Endothelial cell of umbilical vein (primary cell): ENCODE measurements at regions not wholly inside any gene's neighbourhood (a gene's known extent, or its start where the extent isn't known, plus 50 kb on each side); places are given as distances from the start of the nearest gene placed in this dataset.

Source experiments
- BruUV-seq: library from RNA; stranded (reverse); fragments of 400-500 nt; replicated peaks from 2 replicates; lab custom pipeline; 2021; lab: Mats Ljungman, UMichigan
- CTCF ChIA-PET: fragments of 300-600, 350-600 bp; sonication (Branson Sonifier 250); formaldehyde crosslinking; loops from one replicate; lab custom pipeline; 2021; ENCODE audit warnings: antibody characterized with exemption, inconsistent platforms; lab: Charles Lee
- POLR2A ChIA-PET: fragments of 300-600, 350-600 bp; sonication (Branson Sonifier 250); formaldehyde crosslinking; loops from one replicate; lab custom pipeline; 2021; ENCODE audit warnings: antibody characterized with exemption, inconsistent platforms; lab: Charles Lee
- DNase-seq: peaks from one replicate; pipeline ENCODE4 v3.0.0-alpha.2; 2011; ENCODE audit warnings: low read depth, low spot score
- FAIRE-seq: peaks from 2 replicates; lab custom pipeline; 2011; peaks lifted over from hg19 to GRCh38; lab: Jason Lieb, UNC
- H2AFZ ChIP-seq: 2 replicates; pipeline ENCODE4 v1.6.0; 2012; ENCODE audit warnings: low read depth, low read length, control low read depth, inconsistent platforms
- H3K27ac ChIP-seq: 2 replicates; pipeline ENCODE4 v1.5.1; 2011; ENCODE audit warnings: low read depth, mild to moderate bottlenecking, control low read depth, low read length, moderate library complexity; ENCODE audit not compliant: insufficient read depth
- H3K27me3 ChIP-seq, 2 experiments: 2 replicates each; pipeline versions ENCODE4 v1.6.0 to v1.6.1; 2011; ENCODE audit warnings: low read length in 2 of 2, mixed read lengths in 1 of 2; ENCODE audit not compliant: control insufficient read depth in 2 of 2, insufficient read depth in 2 of 2
- H3K36me3 ChIP-seq, 2 experiments: 2 replicates in 1 of 2; 3 replicates in 1 of 2; pipeline ENCODE4 v1.5.1; 2011; ENCODE audit warnings: low read length in 2 of 2, mild to moderate bottlenecking in 1 of 2, moderate library complexity in 1 of 2; ENCODE audit not compliant: control insufficient read depth in 2 of 2, insufficient read depth in 2 of 2; ENCODE audit errors: extremely low read depth in 1 of 2
- H3K4me1 ChIP-seq: 3 replicates; pipeline ENCODE4 v1.5.1; 2011; ENCODE audit warnings: mild to moderate bottlenecking, low read length; ENCODE audit not compliant: control insufficient read depth, insufficient read depth; ENCODE audit errors: extremely low read depth
- H3K4me2 ChIP-seq: 2 replicates; pipeline ENCODE4 v1.6.1; 2011; ENCODE audit warnings: low read length, control low read depth, mixed read lengths; ENCODE audit not compliant: insufficient read depth
- H3K4me3 ChIP-seq, 3 experiments: fragments of 200-600 bp in 1 of 3; sonication (generic), shearing (Covaris generic) in 1 of 3; replicated peaks in 1 of 3; 2 replicates each; pipeline ENCODE4 v1.5.1; 2011 to 2016; ENCODE audit warnings: control low read depth in 3 of 3, low read length in 3 of 3, mild to moderate bottlenecking in 2 of 3, inconsistent platforms in 1 of 3, low read depth in 1 of 3, moderate library complexity in 1 of 3; ENCODE audit not compliant: insufficient read depth in 1 of 3
- H3K79me2 ChIP-seq: 2 replicates; pipeline ENCODE4 v1.6.0; 2012; ENCODE audit warnings: low read length, inconsistent platforms; ENCODE audit not compliant: control insufficient read depth, insufficient read depth
- H3K9ac ChIP-seq: replicated peaks from 2 replicates; pipeline ENCODE3; 2011; ENCODE audit warnings: low read length, control low read depth; ENCODE audit not compliant: insufficient read depth; ENCODE audit errors: extremely low read depth
- H3K9me1 ChIP-seq: replicated peaks from 3 replicates; pipeline ENCODE4 v1.6.0; 2011; ENCODE audit warnings: mild to moderate bottlenecking, low read length; ENCODE audit not compliant: control insufficient read depth, insufficient read depth; ENCODE audit errors: extremely low read depth
- H3K9me3 ChIP-seq: replicated peaks from 2 replicates; pipeline ENCODE4 v1.5.1; 2012; ENCODE audit warnings: low read length, inconsistent platforms; ENCODE audit not compliant: control insufficient read depth, insufficient read depth
- H4K20me1 ChIP-seq: replicated peaks from 2 replicates; pipeline ENCODE3; 2011; ENCODE audit warnings: mild to moderate bottlenecking, low read length; ENCODE audit not compliant: control insufficient read depth, insufficient read depth; ENCODE audit errors: extremely low read depth
- EZH2 ChIP-seq: IDR thresholded peaks from 2 replicates; pipeline ENCODE4 v1.6.1; 2012; ENCODE audit warnings: borderline replicate concordance, low read depth, mild to moderate bottlenecking, moderate library complexity, low read length, inconsistent platforms; ENCODE audit not compliant: severe bottlenecking
- FOS ChIP-seq: IDR thresholded peaks from 2 replicates; pipeline ENCODE4 v1.6.1; 2011; ENCODE audit warnings: mild to moderate bottlenecking, low read length, moderate library complexity, borderline replicate concordance; ENCODE audit not compliant: insufficient read depth
- GATA2 ChIP-seq: IDR thresholded peaks from 2 replicates; pipeline ENCODE4 v1.7.0; 2011; ENCODE audit warnings: low read depth, mild to moderate bottlenecking, moderate library complexity, mixed read lengths, low read length; ENCODE audit not compliant: insufficient read length, insufficient read depth
- JUN ChIP-seq: IDR thresholded peaks from 2 replicates; pipeline ENCODE4 v1.6.1; 2011; ENCODE audit warnings: borderline replicate concordance, low read depth; ENCODE audit not compliant: insufficient read length, insufficient read depth
- MAX ChIP-seq: IDR thresholded peaks from 2 replicates; pipeline ENCODE4 v1.6.1; 2011; ENCODE audit not compliant: insufficient read depth, insufficient read length
- MYC ChIP-seq: IDR thresholded peaks from one replicate; pipeline ENCODE4 v1.6.1; 2011; ENCODE audit warnings: mild to moderate bottlenecking, low read depth, low read length
- POLR2A ChIP-seq: IDR thresholded peaks from 2 replicates; pipeline ENCODE4 v1.6.1; 2012; ENCODE audit warnings: low read depth, mild to moderate bottlenecking, control low read depth, low read length
- POLR2AphosphoS5 ChIP-seq: IDR thresholded peaks from 2 replicates; pipeline ENCODE4 v1.6.1; 2012; ENCODE audit warnings: low read depth, mild to moderate bottlenecking, control low read depth, low read length, moderate library complexity; ENCODE audit not compliant: insufficient read depth
- dilution Hi-C: fragments of 300-500 bp; cut with MboI; formaldehyde crosslinking; loops from one replicate; pipeline ENCODE4 v1.15.0; 2019; ENCODE audit warnings: low sequenced_read_pairs; ENCODE audit not compliant: extremely low pct_ligation_motif_present
- intact Hi-C: fragments of 100-400 bp; cut with micrococcal nuclease; formaldehyde crosslinking; loops from one replicate; pipeline ENCODE4 v1.10.0; 2022
- TF ChIP-seq, protein P1 (sequence below), 2 donors: IDR thresholded peaks; 1 replicate in 1 of 2; 2 replicates in 1 of 2; pipeline ENCODE4 v1.5.1; 2011; ENCODE audit warnings: low read length in 2 of 2, mild to moderate bottlenecking in 2 of 2, moderate library complexity in 2 of 2, control low read depth in 1 of 2, inconsistent platforms in 1 of 2, low read depth in 1 of 2; ENCODE audit not compliant: insufficient read depth in 1 of 2; ENCODE audit errors: extremely low read depth in 1 of 2

DNA sequence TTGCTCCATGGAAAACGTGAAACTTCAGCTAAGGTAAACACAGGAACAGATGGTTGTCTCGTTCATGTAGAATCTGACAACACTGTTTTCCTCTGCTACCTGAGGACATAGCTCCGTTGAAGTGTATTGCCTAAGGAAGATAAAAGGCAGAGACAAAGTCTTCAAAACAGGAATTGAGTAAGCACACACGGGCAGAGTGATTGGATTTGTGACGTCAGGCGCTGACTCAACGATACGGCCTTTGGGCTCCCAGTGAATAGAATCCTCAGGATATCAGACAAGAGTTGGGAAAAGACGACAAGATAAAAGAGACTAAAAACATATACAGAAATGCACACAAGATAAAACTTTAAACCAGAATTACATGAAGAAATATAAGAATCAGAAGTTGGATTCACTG is 787.1 kb upstream of the CTNND2 start:
- Histone ChIP-seq H3K9me3 (no peaks in the 10 kb centered on the region), H3K79me2 (no peaks in the 10 kb centered on the region), H3K4me2 (no peak overlapping the region), H4K20me1 (no peaks in the 10 kb centered on the region), H3K27ac (no peak overlapping the region), H3K36me3 (no peaks in the 10 kb centered on the region), H3K9me1 (no peaks in the 10 kb centered on the region), H3K27me3 (no peaks in the 10 kb centered on the region), H3K4me1 (no peaks in the 10 kb centered on the region), H2AFZ (no peak overlapping the region), H3K4me3 (no peak overlapping the region), H3K9ac (no peak overlapping the region)
- POLR2A ChIA-PET: no interaction called here
- no TSS peak for BruUV-seq
- dilution Hi-C loops: no loop called here
- CTCF ChIA-PET: no interaction called here
- intact Hi-C loops: no loop called here
- TF ChIP-seq EZH2 (no peak), FOS (no peak), JUN (no peak), POLR2AphosphoS5 (no peak), MAX (no peak), MYC (no peak), GATA2 (no peak), POLR2A (no peak)
- TF ChIP-seq, protein P1, sequence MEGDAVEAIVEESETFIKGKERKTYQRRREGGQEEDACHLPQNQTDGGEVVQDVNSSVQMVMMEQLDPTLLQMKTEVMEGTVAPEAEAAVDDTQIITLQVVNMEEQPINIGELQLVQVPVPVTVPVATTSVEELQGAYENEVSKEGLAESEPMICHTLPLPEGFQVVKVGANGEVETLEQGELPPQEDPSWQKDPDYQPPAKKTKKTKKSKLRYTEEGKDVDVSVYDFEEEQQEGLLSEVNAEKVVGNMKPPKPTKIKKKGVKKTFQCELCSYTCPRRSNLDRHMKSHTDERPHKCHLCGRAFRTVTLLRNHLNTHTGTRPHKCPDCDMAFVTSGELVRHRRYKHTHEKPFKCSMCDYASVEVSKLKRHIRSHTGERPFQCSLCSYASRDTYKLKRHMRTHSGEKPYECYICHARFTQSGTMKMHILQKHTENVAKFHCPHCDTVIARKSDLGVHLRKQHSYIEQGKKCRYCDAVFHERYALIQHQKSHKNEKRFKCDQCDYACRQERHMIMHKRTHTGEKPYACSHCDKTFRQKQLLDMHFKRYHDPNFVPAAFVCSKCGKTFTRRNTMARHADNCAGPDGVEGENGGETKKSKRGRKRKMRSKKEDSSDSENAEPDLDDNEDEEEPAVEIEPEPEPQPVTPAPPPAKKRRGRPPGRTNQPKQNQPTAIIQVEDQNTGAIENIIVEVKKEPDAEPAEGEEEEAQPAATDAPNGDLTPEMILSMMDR (IDR thresholded peaks at IDR 0.05; ENCODE audit: extremely low read depth in 1 of 2, insufficient read depth in 1 of 2, low read depth in 1 of 2, low read length in 2 of 2): no peak
- FAIRE-seq (no peak), DNase-seq (no peak)
